GM04503 (cell line): ENCODE measurements at regions not wholly inside any gene's neighbourhood (a gene's known extent, or its start where the extent isn't known, plus 50 kb on each side); places are given as distances from the start of the nearest gene placed in this dataset.
"Not testable (repeated sequence)": the region's sequence is repeated elsewhere in the genome, so short reads cannot be mapped to it uniquely, and the experiment has no call there.

Source experiments
- DNase-seq: peaks from one replicate; pipeline ENCODE4 v3.0.0-alpha.2; 2012; ENCODE audit warnings: low read depth

DNA sequence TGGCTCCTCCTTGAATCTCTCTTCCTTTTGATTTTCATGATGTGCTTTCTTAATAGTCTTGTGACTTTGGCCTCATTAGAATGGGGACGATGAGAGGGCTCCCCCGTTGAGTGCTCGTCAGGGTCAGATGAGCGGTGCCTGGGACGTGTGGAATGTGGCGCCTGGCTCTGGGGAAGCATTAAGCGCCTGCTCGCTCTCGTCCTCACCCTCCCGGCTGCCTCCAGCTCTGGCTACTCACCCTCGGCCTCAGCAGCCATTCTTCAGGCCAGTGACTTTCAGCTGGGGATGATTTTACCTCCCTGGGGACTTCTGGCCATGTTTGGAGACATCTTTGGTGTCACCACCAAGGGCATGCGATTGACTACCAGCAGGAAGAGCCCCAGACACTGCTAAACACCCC lies 69.7 kb downstream of the RPS6KA4 start:
- no peak for DNase-seq

DNA sequence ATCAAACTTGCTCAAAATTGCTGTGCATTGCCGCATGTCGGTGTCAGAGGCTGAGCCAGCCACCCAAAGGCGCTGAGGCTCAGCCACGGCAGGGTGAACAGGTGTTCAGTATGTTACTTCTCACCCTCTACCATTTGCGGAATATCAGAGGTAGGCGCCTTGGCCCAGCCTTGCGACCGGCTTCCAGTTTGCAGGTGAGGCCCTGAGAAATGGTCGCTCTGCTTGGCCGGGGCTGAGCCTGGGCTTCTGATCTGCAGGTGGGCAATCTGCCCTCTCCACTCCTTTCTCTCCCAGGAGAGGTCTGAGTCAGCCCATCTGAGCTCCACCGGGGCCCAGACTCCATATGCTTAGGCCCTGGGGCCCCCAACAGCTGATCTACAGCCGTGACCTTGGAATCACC lies 71.0 kb downstream of the RPS6KA4 start:
- no peak for DNase-seq

DNA sequence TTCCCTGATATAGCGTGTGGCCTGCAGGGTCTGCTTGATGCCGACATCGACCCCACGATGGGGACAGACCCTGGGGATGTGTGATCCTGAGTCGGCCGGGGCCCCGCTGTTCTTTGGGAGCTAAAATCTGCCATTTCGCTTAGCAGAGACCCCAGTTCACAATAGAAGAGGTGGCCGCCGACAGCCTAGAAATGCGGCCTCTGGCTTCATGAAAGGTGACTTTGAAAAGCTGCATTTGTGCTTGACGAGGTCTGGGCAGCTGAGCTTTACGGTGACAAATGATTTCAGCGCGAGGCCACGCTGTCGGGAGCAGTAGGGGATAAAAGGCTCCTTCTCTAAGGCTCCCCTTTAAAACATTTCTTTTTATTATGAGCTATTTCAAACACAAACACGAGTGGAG lies 71.7 kb downstream of the RPS6KA4 start:
- no peak for DNase-seq

DNA sequence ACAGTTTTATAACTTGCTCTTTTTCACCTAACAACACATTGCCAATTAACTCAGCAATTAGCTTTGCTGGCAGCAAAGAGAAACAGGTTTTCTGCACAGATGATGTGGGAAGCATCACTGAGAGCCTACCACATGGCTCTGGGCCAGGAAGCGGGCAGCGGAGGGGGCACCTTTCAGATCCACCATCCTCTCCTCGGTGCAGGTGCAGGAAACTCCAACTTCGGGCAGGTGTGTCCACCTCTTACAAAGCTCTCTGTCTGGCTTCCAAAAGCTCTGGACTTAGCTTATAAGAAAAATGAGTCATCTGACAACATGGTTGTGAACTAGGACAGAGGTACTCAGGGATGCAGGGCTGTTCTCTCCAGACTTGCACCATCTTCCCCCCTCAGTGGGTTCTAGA lies 77.0 kb downstream of the RPS6KA4 start:
- no peak for DNase-seq

DNA sequence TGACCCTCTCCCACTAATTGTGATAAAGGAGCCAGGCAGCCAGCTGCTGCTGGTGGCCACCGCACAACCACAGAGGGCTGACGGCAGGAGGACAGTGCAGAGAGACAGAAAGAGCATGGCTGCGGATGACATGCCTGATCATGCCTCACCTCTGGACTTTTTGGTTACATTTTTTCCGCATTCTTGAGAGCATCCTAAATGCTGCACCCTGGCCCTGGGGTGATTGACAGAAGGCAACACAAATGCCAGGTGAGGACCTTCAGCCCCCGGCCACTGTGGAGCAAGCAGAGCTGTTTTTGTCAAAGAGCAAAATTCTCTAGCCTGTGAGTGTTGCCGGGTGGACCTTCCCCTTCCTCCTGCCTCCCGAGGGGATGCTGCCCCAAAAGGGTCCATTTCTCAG lies 78.5 kb downstream of the RPS6KA4 start:
- DNase-seq = no peak

DNA sequence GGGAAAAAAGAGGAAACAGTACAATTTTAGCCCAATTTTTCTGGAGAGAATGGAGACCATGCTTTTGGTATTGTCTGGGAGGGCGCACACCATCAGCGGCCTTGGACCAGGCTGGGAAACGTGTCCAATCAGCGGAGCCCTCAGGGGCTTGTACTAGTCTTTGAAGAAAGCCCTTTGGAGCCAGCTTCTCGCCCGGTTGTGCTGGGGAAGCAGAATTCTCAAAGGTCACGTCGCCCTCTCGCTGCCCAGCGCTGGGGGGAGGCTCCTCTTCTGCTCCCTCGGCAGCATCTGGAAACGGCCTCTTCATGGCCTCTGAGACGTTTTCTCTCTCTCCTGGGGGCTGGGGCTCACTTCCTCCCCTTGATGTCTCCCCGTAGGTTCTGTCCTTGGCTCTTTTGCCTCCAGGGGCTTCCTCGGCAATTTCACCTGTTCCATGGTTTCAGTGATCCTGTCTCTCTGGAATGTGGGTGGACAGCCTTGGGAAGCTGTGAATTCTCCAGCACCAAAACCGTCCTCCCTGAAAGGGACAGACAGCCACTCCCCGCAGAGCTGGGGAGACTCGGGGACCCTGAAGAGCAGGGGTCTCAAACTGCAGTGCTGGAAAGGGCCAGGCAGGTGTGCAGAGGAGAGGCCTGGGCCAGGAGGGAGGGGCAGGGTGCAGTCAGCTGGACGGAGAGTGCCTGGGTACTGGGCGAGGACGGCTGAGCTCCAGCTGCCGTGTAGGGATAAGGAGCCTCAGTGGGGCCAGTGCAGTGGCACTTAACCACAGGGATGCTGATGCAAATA lies 80.2 kb downstream of the RPS6KA4 start:
- DNase-seq = no peak

DNA sequence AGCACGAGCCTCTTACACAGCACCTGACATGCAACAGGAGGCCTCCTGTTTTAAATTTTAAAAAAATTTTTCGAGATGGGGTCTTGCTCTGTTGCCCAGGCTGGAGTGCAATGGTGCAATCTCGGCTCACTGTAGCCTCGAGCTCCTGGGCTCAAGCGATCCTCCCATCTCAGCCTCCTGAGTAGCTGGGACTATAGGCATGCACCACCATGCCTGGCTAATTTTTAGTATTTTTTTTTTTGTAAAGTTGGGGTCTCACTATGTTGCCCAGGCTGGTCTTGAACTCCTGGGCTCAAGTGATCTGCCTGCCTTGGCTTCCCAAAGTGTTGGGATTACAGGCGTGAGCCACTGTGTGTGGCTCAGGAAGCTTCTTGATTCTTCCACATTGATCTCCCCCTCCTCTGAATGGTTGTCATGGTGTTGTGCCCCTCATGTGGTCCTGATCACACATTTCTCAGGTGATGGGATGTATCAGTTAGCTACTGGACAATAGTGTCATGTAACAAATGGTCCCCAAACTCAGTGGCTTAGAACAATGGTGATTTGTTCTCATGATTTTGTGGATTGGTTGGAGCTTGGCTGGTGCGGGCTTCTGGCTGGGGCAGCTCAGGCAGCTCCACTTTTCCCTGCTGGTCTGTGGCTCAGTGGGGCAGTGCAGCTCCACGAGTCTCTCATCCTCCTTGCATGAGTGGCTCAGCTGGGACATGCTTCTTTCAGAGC lies 81.0 kb downstream of the RPS6KA4 start:
- DNase-seq = not testable (repeated sequence)

DNA sequence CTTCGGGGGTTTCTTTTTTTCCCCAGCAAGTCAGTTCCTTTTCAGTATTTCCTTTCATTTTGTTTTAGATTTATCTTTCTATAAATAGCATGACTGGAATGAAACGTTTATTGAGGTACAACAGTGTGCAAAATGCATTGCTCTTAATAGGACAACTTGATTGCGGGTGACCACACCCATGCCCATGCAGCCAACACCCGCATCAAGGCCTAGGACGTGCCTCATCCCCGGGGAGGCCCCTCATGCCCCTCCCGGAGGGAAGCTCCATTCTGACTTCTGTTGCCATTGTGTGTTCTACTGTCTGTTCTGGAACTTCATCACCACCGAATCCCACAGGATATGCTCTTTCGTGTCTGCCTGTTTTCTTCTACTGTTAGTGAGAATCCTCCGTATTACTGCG lies 82.2 kb downstream of the RPS6KA4 start:
- no peak for DNase-seq

DNA sequence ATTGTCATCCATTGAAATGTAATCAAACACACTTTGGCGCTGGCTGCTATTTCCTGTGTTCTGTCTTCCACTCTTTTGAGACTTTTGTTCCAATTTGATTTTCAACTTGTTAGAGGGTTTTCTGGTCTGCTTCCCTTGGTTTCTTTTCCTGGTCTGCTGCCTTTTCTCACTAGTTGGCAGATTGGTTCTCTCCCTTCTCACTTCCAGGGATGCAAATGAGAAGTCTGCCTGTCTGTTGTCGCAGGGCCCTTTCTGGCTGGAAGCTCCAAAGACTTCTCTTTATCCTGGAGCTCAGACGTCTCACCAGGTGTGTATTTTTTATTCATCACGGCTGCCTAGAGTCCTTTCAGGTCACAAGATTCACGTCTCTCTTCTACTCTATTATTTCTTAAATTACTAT lies 84.0 kb downstream of the RPS6KA4 start:
- no peak for DNase-seq

DNA sequence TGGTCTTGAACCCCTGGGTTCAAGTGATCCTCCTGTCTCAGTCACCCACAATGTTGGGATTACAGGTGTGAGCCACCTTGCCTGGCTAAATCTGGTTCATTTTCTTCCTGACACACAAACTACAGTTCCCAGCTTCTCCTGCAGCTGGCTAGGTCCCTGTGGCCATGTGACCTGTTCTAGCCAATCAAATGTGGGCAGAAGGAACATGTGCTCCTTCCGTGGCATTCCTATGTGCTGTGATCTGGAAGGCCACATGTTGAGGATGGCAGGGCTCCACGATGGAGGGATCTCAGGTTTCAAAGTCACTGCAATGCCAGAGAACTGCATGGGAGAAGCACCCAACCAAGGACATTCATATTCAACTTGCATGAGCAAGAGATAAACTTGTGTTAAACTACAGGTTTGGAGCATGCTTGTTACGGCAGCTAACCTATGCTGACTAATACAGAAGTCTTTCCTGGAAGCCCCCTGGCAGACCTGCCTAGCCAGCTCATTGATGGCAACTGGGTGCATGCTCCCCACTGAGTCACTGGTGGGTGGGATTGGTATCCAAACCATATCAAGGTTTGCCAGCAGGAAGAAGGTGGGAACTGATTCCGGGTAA lies 86.0 kb downstream of the RPS6KA4 start:
- DNase-seq = no peak

DNA sequence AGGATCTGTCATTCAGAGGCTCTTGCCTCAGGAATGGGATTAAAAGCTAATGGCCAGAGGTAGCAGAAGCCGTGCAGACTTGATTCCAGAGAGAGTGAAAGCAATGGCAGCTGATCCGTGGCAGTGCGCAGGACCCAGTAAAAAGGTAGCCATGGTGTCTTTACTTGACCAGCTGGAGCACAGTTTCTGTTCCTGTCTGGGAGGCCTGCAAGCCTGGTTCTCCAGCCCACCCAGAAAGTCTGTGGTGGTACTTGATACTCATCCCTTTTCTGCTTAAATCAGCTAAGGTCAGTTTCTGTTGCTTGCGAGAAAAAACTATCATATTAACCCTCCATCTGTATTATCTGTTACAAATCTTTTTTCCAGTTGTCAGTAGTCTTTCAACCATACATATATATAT lies 86.7 kb downstream of the RPS6KA4 start:
- no peak for DNase-seq

DNA sequence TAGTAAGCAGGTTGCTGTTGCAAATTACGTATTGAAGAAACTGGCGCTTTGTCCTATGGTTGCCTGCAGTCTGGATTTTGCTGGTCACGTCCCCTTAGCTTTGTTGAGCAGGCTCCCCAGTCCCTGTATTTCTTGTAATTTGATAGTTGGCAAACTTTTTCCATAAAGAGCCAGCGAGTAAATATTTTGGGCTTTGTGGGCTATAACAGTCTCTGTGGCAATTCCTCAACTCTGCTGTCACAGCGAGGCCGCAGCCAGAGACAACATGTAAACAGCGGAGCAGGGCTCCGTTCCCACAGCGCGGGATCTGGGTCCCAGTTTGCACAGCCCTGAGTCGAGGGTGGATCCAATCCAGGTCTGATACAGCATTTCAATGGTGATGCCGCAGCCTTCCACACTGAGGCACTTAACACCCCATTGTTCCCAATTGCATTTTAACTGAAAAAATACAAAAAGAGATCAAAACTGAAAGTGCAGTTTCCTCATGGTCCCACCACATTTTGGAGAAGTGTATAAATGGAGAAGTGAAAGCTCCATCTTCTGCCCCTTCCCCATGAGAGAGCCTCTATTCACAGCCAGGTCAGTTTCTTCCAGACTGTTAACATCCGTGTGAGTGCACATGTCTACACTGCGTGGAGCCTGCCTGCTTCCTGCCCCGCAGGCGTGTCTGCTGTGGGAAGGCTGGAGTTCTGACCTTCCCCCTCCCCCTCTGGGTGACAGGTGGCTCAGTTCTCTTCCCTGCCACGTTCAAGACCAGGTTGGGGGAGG lies 89.1 kb downstream of the RPS6KA4 start:
- DNase-seq = peak; percentile 12

DNA sequence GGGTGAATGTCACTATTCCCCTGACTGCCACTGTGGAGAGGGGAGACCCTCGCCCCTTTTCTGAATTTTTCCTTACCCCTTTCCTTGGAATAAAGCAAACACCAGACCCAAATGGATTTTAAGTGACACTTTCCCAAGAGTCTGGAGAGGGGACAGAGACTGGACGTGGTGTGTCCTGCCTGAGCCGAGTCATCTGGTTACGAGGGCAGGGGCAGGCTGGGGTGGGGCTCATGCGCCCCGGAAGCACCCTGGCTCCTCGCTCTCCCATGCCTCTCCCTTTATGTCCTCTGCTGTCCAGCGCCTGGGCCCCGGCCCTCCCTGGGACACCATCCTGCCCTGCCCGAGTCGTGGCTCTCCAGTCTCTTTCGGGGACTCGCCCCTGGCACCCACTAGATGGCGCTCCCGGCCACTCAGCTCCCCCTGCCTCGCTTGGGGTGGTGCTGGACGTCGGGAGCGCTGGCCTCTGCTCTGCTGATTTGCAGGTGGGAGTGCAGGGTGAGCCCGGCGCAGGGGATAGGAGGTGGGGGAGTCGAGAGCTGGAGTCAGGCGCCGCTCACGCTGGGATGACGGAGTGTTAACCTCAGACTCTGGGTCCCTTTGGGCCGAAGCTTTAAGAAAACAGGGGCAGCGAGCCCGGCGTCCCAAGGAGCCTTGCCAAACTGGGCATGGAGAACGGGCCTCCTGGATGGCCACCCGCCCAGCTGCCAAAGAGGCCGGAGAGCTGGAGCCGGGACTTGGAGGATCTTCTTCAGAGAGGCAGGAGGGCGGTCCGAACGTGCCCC lies 89.8 kb downstream of the RPS6KA4 start:
- peak; percentile 10 for DNase-seq

DNA sequence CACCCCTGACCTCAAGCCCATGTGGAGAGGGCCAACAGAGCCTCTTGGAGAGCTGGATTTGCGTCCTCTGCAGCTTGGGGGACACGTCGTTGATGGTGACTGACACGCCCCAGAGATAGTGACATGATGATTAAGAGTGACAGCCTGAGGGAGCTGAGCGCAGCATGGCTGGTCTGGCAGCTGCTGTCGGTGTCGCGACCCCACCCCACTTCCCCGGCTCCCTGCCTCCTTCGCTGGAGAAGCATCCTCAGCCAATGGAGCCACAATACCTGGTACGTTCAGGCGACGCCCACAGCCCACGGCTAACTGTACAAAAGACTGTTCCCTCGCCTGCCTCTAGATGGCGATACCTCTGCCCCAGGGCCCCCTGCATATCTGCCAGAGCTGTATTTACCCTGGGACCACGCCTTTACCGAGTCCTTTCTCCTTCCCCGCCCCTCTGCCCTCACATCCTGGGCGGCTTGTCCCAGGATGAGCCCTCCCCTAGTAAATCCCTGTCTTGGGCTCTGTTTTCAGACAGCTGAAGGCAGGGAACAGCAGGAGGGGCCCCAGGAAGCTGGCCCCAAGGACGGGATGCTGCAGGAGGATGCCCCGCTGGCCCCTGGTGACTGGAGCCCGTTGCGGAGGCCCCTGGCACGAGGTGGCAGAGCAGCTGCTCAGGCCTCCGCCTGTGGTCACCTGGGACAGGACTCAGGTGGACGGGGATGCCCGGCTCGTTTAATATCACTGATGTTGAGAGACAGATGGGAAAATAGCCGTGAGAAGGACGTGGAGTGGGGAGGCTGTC lies 90.6 kb downstream of the RPS6KA4 start:
- DNase-seq = no peak

DNA sequence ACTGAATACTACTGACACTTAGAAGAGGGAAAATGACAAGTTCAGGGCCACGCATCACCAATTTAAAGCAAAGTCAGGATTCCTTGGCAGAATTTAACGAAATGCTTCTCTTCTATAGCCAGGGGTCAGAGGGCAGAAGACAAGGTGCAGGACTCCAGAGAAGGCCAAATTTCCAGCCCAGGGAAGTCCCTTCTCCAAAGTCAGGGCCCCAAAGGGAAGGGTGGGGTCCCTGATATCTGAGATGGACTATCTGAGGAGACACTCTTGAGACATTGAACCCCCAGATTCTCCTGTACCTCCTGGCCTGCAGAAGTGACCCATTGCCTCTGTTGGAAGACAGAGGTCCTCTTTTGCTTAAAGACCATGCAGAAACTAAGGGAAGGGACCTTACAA lies 91.2 kb downstream of the RPS6KA4 start:
- DNase-seq = no peak

DNA sequence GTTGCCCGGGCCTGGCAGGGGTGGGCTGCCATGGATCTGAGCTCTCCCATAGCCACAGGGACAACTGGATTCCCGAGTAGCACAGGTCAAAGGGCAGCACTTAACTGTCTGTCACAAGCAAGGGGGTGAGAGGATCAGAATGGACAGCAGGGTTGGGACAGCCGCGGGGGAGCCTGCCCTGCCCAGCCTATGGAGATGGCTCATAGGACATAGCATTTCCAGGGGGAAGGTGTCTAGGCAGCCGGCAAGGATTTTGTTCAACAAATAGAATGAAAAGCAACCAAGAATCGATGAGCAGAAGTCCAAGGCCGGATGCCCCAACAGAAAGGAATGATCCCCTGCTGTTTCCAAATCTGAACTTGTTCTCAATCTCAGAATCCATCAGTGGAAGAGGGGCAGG lies 92.9 kb downstream of the RPS6KA4 start:
- no peak for DNase-seq

DNA sequence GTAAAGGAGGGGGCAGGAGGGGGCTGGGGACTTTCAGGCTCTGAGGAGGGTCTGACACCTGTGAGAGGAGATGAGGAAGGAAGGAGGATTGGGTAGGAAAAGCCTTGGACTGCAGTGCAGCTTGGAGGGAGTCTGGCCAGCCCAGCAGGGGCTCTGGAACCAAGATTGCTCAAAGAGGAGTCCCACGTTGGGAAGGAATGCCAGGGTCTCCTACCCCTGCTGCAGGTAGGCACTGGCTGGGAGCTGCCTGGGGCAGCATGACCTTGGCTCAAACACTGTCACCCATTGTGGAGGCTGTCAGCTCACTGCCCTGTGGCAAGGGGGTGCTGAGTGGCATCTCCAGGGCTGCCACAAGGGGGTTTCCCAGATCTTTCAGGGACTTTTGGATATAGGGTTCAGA lies 94.5 kb downstream of the RPS6KA4 start:
- DNase-seq = no peak

DNA sequence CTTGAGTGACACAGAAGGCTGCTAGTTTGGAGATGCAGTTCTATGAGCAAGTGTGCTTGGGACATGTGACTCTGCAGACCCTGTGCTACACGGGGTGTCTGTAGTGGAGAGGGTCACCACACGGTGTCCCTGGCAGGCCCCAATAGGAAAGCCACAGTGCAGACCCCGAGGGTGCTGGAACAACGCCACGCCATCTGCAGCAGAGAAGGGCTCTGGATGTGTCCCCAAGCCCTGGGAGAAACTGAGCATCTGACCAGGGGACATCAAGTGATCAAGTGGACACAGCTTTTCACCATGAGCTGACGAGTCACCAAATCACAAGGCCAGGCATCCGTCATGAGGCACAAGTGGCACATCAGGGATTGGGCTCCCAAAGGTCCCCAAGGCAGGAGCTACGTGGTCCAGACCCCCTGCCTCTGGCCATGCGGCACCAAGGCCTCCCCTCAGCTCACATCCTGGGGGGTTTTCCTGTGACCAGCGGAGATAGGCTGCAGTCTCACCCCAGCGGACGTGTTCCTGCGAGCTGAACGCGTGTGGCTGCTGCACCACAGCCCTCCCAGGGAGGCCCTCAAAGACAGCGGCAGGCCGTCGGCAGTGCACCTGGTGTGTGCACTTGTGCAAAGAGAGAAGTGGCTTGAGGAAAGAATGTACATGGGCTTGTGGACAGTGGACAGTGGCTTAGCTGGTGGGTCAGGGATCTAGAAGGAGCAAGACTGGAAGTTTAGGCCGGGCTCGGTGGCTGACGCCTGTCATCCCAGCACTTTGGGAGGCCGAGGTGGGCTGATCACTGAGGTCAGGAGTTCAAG lies 96.7 kb downstream of the RPS6KA4 start:
- no peak for DNase-seq

DNA sequence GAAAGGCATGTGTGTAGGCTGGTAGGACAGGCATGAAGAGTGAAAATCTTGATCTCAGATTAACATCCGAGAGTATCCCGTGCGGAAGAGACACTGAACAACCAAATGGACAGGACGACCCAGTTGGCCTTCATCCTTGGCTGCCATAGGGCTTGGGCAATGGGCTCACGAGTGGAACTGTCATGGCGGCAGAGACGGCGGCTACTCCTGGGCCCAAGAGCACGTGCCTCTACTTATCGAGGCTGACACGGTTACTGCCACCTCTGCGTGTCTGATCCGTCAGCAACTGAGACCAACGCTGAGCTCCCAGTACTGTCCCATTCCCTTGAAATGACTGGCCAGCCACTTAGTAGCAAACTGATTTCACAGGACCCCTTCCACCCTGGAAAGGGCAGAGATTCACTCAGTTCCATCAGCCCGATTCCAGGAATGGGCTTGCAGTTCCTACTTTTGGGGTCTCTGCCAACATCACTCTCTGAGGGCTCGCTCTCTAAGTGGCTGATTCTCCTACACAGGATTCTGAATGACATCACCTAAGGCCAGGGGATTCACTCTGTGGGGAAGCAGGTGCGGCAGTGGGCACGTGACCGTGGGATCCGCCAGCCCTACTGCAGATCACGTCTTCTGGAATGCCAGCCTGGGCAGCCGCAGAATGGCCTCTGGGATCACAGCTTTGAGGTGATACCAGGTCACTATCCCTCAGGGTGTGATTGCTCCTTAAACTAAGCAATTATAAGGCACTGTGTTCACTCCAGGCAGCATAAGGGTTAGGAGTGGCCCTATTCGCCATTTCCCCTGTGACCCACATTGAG lies 97.8 kb downstream of the RPS6KA4 start:
- DNase-seq = no peak
